A549 (cell line): ENCODE measurements at regions not wholly inside any gene's neighbourhood (a gene's known extent, or its start where the extent isn't known, plus 50 kb on each side); places are given as distances from the start of the nearest gene placed in this dataset.
A peak's percentile ranks its signal among the peaks of the same experiment; 100 is the strongest.

Source experiments
- ATAC-seq, 2 experiments: fragments of 200-7000 bp in 1 of 2; fragments of >200 bp in 1 of 2; cut with Nextera tagmentation in 1 of 2; cut with Tn5 transposase in 1 of 2; 3 replicates each; pipeline versions ENCODE4 v1.8.0 to v1.9.1; 2018 to 2020; ENCODE audit warnings: mild to moderate bottlenecking in 1 of 2, moderate library complexity in 1 of 2
- CTCF ChIA-PET: fragments of 300-600 bp; sonication (Branson Sonifier 250); formaldehyde crosslinking; extraction: SDS; loops from one replicate; lab custom pipeline; 2021; ENCODE audit warnings: antibody characterized with exemption, inconsistent platforms; lab: Yijun Ruan, JAX
- POLR2A ChIA-PET: fragments of 350-600 bp; formaldehyde crosslinking; extraction: SDS; loops from one replicate; lab custom pipeline; 2021; ENCODE audit warnings: antibody characterized with exemption, inconsistent platforms; lab: Yijun Ruan, JAX
- DNase-seq, 2 experiments: peaks; one replicate each; pipeline versions ENCODE4 v3.0.0 to v3.0.0-alpha.2; 2011 to 2016; ENCODE audit warnings: low read depth in 1 of 2, low spot score in 1 of 2
- FAIRE-seq: peaks from 2 replicates; lab custom pipeline; 2011; peaks lifted over from hg19 to GRCh38; lab: Jason Lieb, UNC
- H3K27ac ChIP-seq, 2 experiments: fragments of >200 bp; sonication (Bioruptor Twin); formaldehyde crosslinking; 3 replicates each; pipeline ENCODE4 v1.5.1; 2016 to 2017
- H3K4me1 ChIP-seq: fragments of >200 bp; sonication (Bioruptor Twin); formaldehyde crosslinking; 3 replicates; pipeline ENCODE4 v1.6.1; 2016
- H3K4me2 ChIP-seq: fragments of >200 bp; sonication (Bioruptor Twin); formaldehyde crosslinking; 3 replicates; pipeline ENCODE4 v1.6.1; 2016
- H3K4me3 ChIP-seq: fragments of >200 bp; sonication (Bioruptor Twin); formaldehyde crosslinking; 3 replicates; pipeline ENCODE4 v1.5.1; 2016
- H3K9me3 ChIP-seq: fragments of >200 bp; sonication (Bioruptor Twin); formaldehyde crosslinking; 3 replicates; pipeline ENCODE4 v1.6.1; 2016
- BCL3 ChIP-seq: fragments of >200 bp; sonication (Bioruptor Twin); formaldehyde crosslinking; IDR thresholded peaks from 3 replicates; pipeline ENCODE4 v1.6.1; 2016
- CHD2 ChIP-seq: fragments of 150-350 bp; IDR thresholded peaks from 2 replicates; pipeline ENCODE4 v1.6.1; 2014; ENCODE audit warnings: low read length; ENCODE audit not compliant: partially characterized antibody
- EHF ChIP-seq: fragments of 250-450 bp; sonication (Bioruptor Pico); IDR thresholded peaks from 2 replicates; pipeline ENCODE4 v1.5.0; 2020; ENCODE audit warnings: mild to moderate bottlenecking
- ESRRA ChIP-seq: fragments of 150-350 bp; IDR thresholded peaks from 2 replicates; pipeline ENCODE4 v1.6.1; 2014; ENCODE audit warnings: mild to moderate bottlenecking, low read length, borderline replicate concordance
- FOXS1 ChIP-seq: fragments of 250-450 bp; sonication (Bioruptor Pico); IDR thresholded peaks from 2 replicates; pipeline ENCODE4 v1.5.0; 2020; ENCODE audit warnings: mild to moderate bottlenecking, moderate library complexity
- HDAC2 ChIP-seq: fragments of 200-600 bp; sonication (generic); IDR thresholded peaks from 2 replicates; pipeline ENCODE4 v1.6.1; 2016
- HES2 ChIP-seq: fragments of >200 bp; sonication (Bioruptor Twin); formaldehyde crosslinking; IDR thresholded peaks from 2 replicates; pipeline ENCODE4 v1.6.1; 2016
- JUNB ChIP-seq: fragments of >200 bp; sonication (Bioruptor Twin); formaldehyde crosslinking; IDR thresholded peaks from 2 replicates; pipeline ENCODE4 v1.6.1; 2016
- KDM1A ChIP-seq: fragments of 200-600 bp; sonication (generic); IDR thresholded peaks from 2 replicates; pipeline ENCODE4 v1.6.1; 2016; ENCODE audit warnings: low read depth, mild to moderate bottlenecking
- MAFK ChIP-seq: fragments of 450-650 bp; IDR thresholded peaks from 2 replicates; pipeline ENCODE4 v1.6.1; 2014; ENCODE audit not compliant: partially characterized antibody
- MAX ChIP-seq: IDR thresholded peaks from 2 replicates; pipeline ENCODE4 v1.6.1; 2012
- NFE2L2 ChIP-seq: fragments of 150-350 bp; conservative IDR thresholded peaks from 2 replicates; pipeline ENCODE4 v1.6.1; 2014; ENCODE audit warnings: low read length
- POLR2A ChIP-seq: IDR thresholded peaks from 2 replicates; pipeline ENCODE4 v1.6.1; 2012; ENCODE audit warnings: mild to moderate bottlenecking, low read length
- RARB ChIP-seq: fragments of 250-450 bp; sonication (Bioruptor Pico); IDR thresholded peaks from 2 replicates; pipeline ENCODE4 v1.8.0; 2021; ENCODE audit warnings: mild to moderate bottlenecking, moderate library complexity
- RFX5 ChIP-seq: fragments of 450-650 bp; IDR thresholded peaks from 2 replicates; pipeline ENCODE4 v1.7.1; 2014; ENCODE audit warnings: antibody characterized with exemption, mild to moderate bottlenecking, moderate library complexity
- SMC3 ChIP-seq: fragments of >200 bp; sonication (Bioruptor Twin); formaldehyde crosslinking; IDR thresholded peaks from 3 replicates; pipeline ENCODE4 v1.6.1; 2018; ENCODE audit warnings: inconsistent platforms
- TFCP2L1 ChIP-seq: fragments of 250-450 bp; sonication (Bioruptor Pico); IDR thresholded peaks from 2 replicates; pipeline ENCODE4 v1.5.0; 2021; ENCODE audit warnings: mild to moderate bottlenecking
- TP53 ChIP-seq: fragments of 250-450 bp; sonication (Bioruptor Pico); IDR thresholded peaks from 2 replicates; pipeline ENCODE4 v1.5.0; 2021; ENCODE audit warnings: mild to moderate bottlenecking, moderate library complexity
- WGBS: methylation state at CpG from one replicate; pipeline ENCODE4 v1.1.6; 2017; ENCODE audit errors: missing lambda C conversion rate; 5-methylcytosine and 5-hydroxymethylcytosine counted together
- TF ChIP-seq, protein P1 (sequence below): fragments of 200-600 bp; sonication (generic); IDR thresholded peaks from 2 replicates; pipeline ENCODE4 v1.6.1; 2016; ENCODE audit warnings: antibody characterized with exemption, mild to moderate bottlenecking, moderate library complexity

DNA sequence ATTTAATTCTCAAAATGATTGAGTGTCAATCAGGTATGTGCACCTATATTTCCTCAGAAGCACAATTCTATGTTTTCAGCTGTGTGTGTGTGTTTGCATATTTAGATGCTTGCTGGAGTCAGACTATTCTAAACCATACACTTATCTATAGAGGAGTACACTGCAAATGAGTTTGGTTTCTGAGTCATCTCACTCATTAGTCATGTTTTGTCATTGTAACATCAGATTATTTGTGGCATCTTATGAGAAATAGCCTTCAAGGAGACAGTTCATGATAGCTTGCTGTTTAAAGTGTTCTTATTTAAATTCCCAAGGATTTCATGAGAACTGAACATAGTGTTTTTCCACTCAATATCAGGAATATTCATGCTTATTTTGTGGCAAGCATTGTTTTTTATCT, 535.1 kb downstream of the NLGN4Y start:
- Histone ChIP-seq H3K9me3 (no peaks in the 10 kb centered on the region), H3K4me1 (no peaks in the 10 kb centered on the region), H3K27ac (no peak overlapping the region), H3K4me3 (no peak overlapping the region), H3K4me2 (no peak overlapping the region)
- CTCF ChIA-PET = no interaction called here
- ATAC-seq (no peak), FAIRE-seq (no peak), DNase-seq (no peak)
- POLR2A ChIA-PET = no interaction called here
- TF ChIP-seq FOXS1 (CRISPR knock-in tag) (no peak), RFX5 (no peak)

GRCh38 chrY:15072084-15072483, 547.8 kb downstream of the NLGN4Y start:
- FAIRE-seq = no peak
- Histone ChIP-seq H3K4me1 (no peaks in the 10 kb centered on the region), H3K4me3 (no peak overlapping the region), H3K27ac (no peak overlapping the region), H3K4me2 (no peak overlapping the region), H3K9me3 (no peaks in the 10 kb centered on the region)
- CTCF ChIA-PET = no interaction called here
- DNase-seq = no peak
- POLR2A ChIA-PET = no interaction called here
- no peak for ATAC-seq
- TF ChIP-seq RFX5 (no peak), MAFK (peak; percentile 11), HES2 (no peak), FOXS1 (CRISPR knock-in tag) (no peak)
- 29% methylated on average over 2 of the region's 2 CpGs for WGBS

DNA sequence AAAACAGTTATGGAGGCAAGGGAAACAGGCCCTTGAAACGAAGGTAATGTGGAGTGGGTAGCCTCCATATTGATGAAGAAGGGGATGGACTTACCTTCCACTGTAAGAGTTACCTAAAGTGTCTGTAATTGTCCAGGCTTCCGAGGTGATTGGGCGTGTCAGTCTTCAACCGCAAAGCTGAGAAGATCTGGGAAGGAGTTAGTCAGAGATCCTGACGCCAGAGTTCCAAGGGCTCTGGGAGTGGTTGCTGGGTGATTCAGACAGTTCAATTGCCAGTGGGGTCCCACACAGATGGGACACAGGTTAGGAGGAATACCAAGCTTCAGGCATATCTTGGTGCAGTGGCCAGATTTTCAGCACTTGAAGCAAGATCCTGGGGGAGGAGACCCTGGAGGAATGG, 577.0 kb downstream of the NLGN4Y start:
- POLR2A ChIA-PET = no interaction called here
- TF ChIP-seq MAX = no peak
- TF ChIP-seq CHD2 = no peak
- no peak for TF ChIP-seq HDAC2
- TF ChIP-seq, protein P1, sequence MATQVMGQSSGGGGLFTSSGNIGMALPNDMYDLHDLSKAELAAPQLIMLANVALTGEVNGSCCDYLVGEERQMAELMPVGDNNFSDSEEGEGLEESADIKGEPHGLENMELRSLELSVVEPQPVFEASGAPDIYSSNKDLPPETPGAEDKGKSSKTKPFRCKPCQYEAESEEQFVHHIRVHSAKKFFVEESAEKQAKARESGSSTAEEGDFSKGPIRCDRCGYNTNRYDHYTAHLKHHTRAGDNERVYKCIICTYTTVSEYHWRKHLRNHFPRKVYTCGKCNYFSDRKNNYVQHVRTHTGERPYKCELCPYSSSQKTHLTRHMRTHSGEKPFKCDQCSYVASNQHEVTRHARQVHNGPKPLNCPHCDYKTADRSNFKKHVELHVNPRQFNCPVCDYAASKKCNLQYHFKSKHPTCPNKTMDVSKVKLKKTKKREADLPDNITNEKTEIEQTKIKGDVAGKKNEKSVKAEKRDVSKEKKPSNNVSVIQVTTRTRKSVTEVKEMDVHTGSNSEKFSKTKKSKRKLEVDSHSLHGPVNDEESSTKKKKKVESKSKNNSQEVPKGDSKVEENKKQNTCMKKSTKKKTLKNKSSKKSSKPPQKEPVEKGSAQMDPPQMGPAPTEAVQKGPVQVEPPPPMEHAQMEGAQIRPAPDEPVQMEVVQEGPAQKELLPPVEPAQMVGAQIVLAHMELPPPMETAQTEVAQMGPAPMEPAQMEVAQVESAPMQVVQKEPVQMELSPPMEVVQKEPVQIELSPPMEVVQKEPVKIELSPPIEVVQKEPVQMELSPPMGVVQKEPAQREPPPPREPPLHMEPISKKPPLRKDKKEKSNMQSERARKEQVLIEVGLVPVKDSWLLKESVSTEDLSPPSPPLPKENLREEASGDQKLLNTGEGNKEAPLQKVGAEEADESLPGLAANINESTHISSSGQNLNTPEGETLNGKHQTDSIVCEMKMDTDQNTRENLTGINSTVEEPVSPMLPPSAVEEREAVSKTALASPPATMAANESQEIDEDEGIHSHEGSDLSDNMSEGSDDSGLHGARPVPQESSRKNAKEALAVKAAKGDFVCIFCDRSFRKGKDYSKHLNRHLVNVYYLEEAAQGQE = no peak
- no peak for TF ChIP-seq TFCP2L1 (CRISPR knock-in tag)
- no peak for TF ChIP-seq RARB (CRISPR knock-in tag)
- TF ChIP-seq KDM1A = no peak
- TF ChIP-seq SMC3 = no peak
- TF ChIP-seq POLR2A = no peak
- TF ChIP-seq TP53 (CRISPR knock-in tag) = no peak
- TF ChIP-seq ESRRA = no peak
- TF ChIP-seq BCL3 = no peak
- TF ChIP-seq NFE2L2 = no peak
- no peak for TF ChIP-seq EHF (CRISPR knock-in tag)
- no peak for TF ChIP-seq MAFK
- TF ChIP-seq JUNB = no peak
- Histone ChIP-seq H3K4me3 (no peak overlapping the region), H3K4me2 (no peak overlapping the region), H3K4me1 (no peaks in the 10 kb centered on the region), H3K9me3 (no peaks in the 10 kb centered on the region), H3K27ac (no peak overlapping the region)
- FAIRE-seq (no peak), ATAC-seq (no peak), DNase-seq (no peak)
- WGBS = 0% methylated on average over 5 of the region's 5 CpGs
- CTCF ChIA-PET = no interaction called here
